ENCODE measurements at regions not wholly inside any gene's neighbourhood (a gene's known extent, or its start where the extent isn't known, plus 50 kb on each side); places are given as distances from the start of the nearest gene placed in this dataset.

- TF ChIP-seq MAX (IDR thresholded peaks at IDR 0.05) = no peak
- no peak for TF ChIP-seq TAF1 (IDR thresholded peaks at IDR 0.05; ENCODE audit: low read depth, low read length)
- TF ChIP-seq CBX5 (IDR thresholded peaks at IDR 0.05; ENCODE audit: low read depth, low read length) = no peak
- TF ChIP-seq SP4 (IDR thresholded peaks at IDR 0.05; ENCODE audit: low read length) = no peak
Measured at GRCh38 chr2:60230037-60230436, 323.4 kb downstream of the BCL11A start (continued).
